ENCODE measurements at regions not wholly inside any gene's neighbourhood (a gene's known extent, or its start where the extent isn't known, plus 50 kb on each side); places are given as distances from the start of the nearest gene placed in this dataset.

DNA sequence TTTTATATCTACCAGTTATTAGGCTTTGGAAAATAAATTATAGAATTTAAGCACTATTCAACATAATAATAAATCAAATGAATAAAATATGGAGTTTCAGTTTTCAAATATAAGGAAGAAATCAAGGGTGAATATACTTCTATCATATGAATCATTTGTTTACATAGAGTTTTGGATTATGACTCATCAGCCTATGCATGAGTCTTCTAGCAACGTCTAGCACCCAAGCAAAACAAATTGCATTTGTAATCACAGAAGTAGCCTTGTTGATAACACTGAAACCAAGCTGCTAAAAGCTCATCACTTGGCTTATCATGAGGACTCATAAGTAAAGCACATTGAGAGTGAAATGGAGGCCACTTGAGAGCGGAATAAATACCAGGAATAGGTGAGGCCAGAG, 434.6 kb downstream of the PCDH11X start:
- TF ChIP-seq, protein P1, sequence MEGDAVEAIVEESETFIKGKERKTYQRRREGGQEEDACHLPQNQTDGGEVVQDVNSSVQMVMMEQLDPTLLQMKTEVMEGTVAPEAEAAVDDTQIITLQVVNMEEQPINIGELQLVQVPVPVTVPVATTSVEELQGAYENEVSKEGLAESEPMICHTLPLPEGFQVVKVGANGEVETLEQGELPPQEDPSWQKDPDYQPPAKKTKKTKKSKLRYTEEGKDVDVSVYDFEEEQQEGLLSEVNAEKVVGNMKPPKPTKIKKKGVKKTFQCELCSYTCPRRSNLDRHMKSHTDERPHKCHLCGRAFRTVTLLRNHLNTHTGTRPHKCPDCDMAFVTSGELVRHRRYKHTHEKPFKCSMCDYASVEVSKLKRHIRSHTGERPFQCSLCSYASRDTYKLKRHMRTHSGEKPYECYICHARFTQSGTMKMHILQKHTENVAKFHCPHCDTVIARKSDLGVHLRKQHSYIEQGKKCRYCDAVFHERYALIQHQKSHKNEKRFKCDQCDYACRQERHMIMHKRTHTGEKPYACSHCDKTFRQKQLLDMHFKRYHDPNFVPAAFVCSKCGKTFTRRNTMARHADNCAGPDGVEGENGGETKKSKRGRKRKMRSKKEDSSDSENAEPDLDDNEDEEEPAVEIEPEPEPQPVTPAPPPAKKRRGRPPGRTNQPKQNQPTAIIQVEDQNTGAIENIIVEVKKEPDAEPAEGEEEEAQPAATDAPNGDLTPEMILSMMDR (conservative IDR thresholded peaks at IDR 0.05; ENCODE audit: low read depth in 2 of 2) = no peak
- TF ChIP-seq, protein P2, sequence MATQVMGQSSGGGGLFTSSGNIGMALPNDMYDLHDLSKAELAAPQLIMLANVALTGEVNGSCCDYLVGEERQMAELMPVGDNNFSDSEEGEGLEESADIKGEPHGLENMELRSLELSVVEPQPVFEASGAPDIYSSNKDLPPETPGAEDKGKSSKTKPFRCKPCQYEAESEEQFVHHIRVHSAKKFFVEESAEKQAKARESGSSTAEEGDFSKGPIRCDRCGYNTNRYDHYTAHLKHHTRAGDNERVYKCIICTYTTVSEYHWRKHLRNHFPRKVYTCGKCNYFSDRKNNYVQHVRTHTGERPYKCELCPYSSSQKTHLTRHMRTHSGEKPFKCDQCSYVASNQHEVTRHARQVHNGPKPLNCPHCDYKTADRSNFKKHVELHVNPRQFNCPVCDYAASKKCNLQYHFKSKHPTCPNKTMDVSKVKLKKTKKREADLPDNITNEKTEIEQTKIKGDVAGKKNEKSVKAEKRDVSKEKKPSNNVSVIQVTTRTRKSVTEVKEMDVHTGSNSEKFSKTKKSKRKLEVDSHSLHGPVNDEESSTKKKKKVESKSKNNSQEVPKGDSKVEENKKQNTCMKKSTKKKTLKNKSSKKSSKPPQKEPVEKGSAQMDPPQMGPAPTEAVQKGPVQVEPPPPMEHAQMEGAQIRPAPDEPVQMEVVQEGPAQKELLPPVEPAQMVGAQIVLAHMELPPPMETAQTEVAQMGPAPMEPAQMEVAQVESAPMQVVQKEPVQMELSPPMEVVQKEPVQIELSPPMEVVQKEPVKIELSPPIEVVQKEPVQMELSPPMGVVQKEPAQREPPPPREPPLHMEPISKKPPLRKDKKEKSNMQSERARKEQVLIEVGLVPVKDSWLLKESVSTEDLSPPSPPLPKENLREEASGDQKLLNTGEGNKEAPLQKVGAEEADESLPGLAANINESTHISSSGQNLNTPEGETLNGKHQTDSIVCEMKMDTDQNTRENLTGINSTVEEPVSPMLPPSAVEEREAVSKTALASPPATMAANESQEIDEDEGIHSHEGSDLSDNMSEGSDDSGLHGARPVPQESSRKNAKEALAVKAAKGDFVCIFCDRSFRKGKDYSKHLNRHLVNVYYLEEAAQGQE (IDR thresholded peaks at IDR 0.05; ENCODE audit: unreplicated experiment) = no peak
- no peak for TF ChIP-seq EZH2 (IDR thresholded peaks at IDR 0.05; ENCODE audit: low read depth, unreplicated experiment)
